ENCODE measurements at regions not wholly inside any gene's neighbourhood (a gene's known extent, or its start where the extent isn't known, plus 50 kb on each side); places are given as distances from the start of the nearest gene placed in this dataset.

GRCh38 chr14:71206766-71207371, 299.6 kb downstream of the PCNX1 start:
- TF ChIP-seq CTCF (IDR thresholded peaks at IDR 0.05) (no peak), EP300 (IDR thresholded peaks at IDR 0.05; ENCODE audit: low read depth) (no peak), POLR2AphosphoS5 (IDR thresholded peaks at IDR 0.05) (no peak), POLR2A (IDR thresholded peaks at IDR 0.05) (no peak)

Measured in transverse colon (tissue), 4 donors.